Stimulated activated CD8-positive, alpha-beta memory T cell treated with anti-CD3 and anti-CD28 coated beads, Interleukin-7, amount 100 ng/mL, for 48 hours (primary cell): ENCODE measurements at regions not wholly inside any gene's neighbourhood (a gene's known extent, or its start where the extent isn't known, plus 50 kb on each side); places are given as distances from the start of the nearest gene placed in this dataset.
"Not testable (repeated sequence)": the region's sequence is repeated elsewhere in the genome, so short reads cannot be mapped to it uniquely, and the experiment has no call there.

Source experiments
- DNase-seq, 2 donors: peaks; one replicate each; pipeline ENCODE4 v3.0.0-alpha.2; 2020; ENCODE audit warnings: low read depth in 1 of 2; ENCODE audit errors: extremely low read depth in 1 of 2

DNA sequence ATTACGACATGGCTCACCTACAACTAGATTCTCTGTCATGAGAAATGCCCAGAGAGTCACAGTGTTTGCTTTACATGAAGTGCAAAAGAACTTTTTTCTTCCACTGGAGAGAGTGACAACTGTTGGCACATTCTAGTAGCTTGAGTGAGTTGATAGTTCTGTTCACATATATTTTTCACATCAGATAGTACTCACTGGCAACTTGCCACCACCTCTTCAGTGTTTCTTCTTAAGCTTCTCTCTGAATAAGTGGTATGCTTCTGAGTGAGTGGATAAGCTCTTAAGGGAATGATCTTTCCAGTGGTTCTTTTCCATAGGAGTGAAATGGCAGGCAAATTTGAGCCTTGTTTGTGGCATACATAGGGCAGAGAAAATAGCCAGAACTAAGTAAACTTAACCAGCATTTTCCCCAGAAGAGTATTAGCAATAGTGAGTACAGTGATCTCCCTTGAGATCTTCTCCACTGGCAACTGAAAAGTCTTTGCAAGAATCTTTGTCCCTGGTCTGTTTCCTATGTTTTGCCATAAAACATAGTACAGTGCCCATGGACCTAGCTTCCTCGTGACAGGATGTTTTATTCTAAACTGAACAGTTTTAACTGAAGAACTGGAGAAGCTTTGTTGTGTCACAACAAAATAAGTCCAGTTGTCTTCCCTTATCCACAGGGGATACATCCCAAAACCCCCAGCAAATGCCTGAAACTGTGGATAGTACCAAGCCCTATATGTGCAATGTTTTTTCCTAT is 125.4 kb upstream of the CDK13 start:
- no peak for DNase-seq

- no peak for DNase-seq
Measured at GRCh38 chr7:39825401-39825980, 124.6 kb upstream of the CDK13 start.

DNA sequence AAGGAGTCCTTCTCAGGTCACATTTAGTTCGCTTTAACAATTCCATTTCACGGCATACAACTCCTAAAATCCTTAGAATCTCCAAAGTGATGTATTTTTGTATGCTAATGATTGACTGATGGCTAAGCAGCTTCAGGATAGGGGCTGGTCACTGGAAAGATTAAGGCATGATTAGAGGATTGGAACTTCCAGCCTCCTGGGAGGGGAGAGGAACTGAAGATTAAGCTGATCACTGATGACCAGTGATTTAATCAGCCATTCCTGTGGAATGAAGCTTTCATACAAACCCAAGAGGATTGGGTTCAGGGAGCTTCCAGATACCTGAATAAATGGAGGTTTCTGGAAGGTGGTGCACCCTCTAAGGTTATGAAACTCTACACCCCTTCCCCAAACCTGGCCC is 123.9 kb upstream of the CDK13 start:
- DNase-seq: no peak

DNA sequence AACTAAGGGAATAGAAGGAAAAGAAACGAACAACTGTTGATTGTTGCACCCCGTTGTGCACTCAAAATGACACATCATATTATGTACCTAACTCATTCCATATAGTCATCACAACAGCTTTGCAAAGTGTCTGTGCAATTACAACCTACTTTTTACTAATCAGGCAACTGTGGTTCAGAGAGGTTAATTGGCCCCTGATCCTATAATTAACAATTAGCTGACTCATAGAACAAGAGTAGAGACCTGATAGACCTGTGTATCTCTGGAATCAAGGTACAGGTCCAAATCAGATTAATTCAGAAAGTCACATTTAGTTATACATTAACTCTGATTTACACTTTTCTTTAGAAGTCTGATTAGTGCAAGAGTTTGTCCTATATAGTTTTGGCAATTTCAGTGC is 122.5 kb upstream of the CDK13 start:
- no peak for DNase-seq

GRCh38 chr7:39829028-39829427 is 121.0 kb upstream of the CDK13 start:
- no peak for DNase-seq

DNA sequence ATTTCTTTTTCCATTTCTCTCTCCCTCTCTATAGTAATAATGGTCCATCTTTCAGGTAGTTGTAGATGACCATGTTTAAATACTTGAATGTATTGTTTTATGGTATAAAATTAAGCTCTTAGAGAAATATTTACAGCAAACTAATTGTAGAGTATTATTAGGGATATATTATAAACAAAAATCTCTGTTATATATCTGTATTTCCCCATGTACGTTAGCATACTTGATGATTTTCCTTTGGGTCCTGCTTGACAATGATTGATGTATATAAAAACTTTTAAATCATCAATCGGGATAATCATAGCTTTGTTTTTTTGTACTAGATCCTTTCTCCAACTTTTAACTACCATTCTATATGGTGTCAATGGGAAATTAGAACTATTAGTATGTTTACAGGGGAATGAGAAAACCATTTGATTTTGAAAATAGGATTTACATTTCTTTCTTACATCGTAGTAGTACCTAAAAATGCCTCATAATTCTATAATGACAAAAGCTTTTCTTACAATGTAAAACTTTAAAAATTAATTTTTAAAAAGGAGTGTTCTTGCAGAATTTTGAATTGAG is 117.5 kb upstream of the CDK13 start:
- no peak for DNase-seq

DNA sequence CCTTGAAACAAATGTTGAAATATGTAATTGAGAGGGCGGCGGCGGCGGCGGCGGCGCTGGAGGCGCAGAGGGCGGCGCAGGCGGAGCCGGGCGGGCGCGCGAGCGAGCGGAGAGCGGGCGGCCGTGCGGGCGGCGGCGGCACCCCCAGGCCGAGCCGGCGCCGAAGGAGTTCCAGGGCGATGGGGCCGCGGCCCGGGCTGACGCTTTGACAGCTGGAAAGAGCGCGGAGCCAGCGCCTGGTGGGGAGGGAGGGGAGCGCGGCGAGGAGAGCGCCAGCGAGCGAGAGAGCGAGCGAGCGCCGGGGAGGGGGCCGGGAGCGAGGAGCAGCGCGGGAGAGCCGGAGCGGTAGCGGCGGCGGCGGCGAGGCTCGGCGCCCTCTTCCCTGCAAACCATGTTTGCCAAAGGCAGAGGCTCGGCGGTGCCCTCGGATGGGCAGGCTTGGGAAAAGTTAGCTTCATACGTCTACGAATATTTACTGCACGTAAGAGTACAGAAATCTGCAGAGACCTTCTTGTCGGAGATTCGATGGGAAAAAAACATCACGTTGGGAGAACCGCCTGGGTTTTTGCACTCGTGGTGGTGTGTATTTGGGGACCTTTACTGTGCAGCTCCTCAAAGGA is 116.8 kb upstream of the CDK13 start:
- DNase-seq: peak; percentile 13 to 22

DNA sequence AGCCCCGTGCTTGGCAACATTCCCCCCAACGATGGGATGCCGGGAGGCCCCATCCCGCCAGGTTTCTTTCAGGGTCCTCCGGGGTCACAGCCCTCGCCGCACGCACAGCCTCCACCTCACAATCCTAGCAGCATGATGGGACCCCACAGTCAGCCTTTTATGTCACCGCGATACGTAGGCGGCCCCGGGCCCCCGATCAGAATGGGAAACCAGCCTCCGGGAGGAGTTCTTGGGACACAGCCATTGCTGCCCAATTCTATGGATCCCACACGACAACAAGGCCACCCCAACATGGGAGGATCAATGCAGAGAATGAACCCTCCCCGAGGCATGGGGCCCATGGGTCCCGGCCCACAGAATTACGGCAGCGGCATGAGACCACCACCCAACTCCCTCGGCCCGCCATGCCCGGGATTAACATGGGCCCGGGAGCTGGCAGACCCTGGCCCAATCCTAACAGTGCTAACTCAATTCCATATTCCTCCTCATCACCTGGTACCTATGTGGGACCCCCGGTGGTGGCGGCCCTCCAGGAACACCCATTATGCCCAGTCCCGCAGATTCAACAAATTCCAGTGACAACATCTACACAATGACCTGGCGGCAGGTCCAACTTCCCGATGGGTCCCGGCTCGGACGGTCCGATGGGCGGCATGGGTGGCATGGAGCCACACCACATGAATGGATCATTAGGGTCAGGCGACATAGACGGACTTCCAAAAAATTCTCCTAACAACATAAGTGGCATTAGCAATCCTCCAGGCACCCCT is 116.0 kb upstream of the CDK13 start:
- not testable (repeated sequence) for DNase-seq

- no peak for DNase-seq
Measured at GRCh38 chr7:39838326-39838725, 111.7 kb upstream of the CDK13 start.

DNA sequence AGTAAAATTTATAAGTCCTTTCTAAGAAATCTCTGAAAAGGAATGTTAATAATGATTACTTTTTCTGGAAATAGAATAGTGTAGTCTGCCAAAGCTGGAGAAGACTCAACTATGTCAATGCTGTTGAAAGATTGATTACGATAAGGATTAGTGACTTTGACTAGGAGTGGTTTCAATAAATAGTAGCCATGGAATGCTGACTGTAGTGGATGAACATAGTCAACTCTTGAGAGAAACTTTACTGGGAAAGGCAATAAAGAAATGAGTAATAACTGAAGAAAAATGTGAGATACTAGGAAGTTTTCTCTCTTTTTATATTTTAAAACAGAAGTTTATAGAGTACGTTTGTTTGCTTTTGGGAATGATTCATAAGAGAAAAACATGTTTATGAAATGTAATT is 105.0 kb upstream of the CDK13 start:
- DNase-seq: no peak

DNA sequence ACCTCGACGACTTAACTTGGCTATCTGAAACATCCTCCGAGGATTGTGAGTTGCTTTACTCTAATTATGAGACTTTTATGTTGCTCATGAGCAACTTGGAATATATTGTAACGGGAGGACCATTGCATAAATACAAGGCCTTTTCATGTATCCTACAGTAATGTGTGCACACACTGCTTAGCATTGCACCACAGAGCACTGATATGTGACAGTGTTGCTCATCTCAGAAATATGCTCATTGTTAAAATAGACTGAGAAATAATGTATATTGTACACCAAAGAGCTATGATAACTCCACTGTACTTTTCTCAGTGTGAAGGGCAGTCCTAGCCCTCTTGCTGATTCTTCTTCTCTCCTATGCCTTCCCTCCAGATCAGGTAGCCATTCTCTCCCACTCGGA is 102.8 kb upstream of the CDK13 start:
- DNase-seq: no peak

DNA sequence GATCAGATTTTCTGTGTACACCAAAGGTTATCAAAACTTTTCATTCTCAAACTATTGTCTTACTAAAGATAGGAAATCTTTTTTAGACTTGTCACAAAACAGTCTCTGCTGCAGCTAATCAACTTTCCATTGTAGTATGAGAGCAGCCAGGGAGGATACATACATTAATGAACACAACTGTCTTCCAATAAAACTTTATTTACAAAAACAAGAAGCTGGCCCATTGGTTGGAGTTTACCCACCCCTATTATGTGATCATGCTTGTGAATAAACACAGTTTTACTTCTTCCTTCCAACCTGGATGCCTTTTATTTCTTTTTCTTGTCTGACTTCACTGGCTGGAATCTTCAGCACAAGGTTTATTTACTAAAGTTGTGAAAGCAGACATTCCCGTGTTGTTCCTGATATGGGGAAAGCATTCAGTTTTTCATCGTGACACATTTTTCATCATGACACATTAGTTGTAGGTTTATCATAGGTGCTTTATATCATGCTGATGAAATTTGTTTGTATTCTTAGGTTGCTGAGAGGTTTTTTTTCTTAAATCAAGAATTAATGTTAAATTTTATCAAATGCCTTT is 98.5 kb upstream of the CDK13 start:
- no peak for DNase-seq

GRCh38 chr7:39854616-39855324 is 95.3 kb upstream of the CDK13 start:
- not testable (repeated sequence) for DNase-seq

GRCh38 chr7:39855325-39855674 is 94.8 kb upstream of the CDK13 start:
- no peak for DNase-seq

DNA sequence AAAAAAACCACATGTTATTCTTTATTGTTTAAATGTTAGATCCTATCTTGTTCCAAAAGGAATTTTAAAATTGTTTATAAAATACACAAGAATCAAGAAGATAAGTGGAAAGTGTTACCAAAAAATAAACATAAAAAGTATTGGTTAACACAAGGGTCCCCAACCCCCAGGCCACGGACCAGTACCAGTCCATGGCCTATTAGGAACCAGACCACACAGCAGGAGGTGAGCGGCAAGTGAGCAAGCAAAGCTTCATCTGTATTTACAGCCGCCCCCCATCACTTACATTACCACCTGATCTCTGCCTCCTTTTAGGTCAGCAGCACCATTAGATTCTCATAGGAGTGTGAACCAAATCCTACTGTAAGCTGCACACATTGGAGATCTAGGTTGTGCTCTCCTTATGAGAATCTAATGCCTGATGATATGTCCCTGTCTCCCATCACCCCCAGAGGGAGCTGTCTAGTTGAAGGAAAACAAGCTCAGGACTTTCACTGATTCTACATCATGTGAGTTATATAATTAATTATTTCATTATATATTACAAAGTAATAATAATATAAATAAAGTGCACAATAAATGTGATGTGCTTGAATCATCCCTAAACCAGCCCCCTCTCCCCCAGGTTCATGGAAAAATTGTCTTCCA is 86.3 kb upstream of the CDK13 start:
- DNase-seq: not testable (repeated sequence)

DNA sequence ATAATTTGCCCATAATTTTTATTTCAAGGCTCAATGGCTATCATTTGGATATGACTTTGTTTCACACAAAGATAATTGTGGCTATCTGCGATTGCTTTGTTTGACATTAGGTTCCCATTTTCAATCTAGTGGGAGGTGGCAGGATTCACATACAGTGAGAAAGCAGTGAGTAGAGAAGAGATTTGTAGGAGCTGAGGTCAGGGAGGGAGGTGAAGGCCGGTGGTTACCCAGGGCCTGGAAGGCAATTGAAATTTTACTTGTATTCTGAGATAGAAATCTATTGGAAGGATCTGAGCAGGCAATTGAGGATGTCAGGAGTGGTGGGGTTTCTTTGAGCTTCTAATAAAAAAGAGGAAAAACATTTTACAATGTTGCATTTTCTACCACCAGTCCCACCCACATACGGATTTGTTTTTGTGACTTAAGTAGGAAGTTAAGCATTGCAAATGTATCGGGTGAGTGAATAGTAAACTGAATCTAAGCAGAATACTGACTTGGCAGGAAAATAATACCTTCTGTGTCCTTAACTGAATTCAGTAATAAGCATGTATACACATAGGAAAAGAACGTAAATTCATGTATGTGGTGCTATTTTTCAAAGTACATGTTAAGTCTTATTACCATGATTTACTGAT is 80.1 kb upstream of the CDK13 start:
- not testable (repeated sequence) for DNase-seq

GRCh38 chr7:39871610-39872009 is 78.4 kb upstream of the CDK13 start:
- not testable (repeated sequence) for DNase-seq

GRCh38 chr7:39880556-39880955 is 69.5 kb upstream of the CDK13 start:
- no peak for DNase-seq

DNA sequence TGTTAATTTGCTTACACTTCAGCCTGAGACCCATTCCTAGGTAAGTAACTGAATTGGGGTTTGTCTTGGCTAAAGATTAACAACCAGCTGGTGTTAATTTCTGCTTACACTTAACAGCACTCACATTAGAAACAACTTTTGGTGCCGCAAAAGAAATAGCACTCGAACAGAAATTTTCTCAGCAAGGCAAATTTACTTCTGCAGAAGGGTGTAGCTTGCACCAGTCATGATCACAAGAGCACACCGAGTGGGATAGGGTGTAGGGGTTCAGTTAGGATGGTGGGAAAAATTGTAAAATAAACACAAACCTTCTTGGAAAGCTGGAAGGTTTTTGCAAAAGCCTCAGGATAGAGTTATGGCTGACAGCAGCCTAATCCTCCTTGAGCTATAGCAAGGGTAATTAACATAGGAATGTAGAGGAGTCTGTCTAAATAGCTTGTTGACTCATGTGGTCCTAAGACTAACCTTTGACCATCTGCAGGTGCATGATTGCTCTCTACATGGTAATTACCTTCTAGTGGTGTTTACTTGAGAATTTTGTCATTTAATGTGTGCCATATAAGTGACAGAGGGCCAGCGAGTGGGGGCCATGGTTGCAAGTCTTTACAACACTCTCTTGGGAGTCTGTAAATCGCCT is 67.8 kb upstream of the CDK13 start:
- no peak for DNase-seq
